CD4-positive, alpha-beta T cell treated with Interleukin-15 for 4 hours (primary cell): ENCODE measurements at regions not wholly inside any gene's neighbourhood (a gene's known extent, or its start where the extent isn't known, plus 50 kb on each side); places are given as distances from the start of the nearest gene placed in this dataset.

Experiments used
- DNase-seq: peaks from one replicate; pipeline ENCODE4 v3.0.0-alpha.2; 2020; ENCODE audit warnings: low spot score

GRCh38 chr16:86917471-86918365, 339.4 kb downstream of the FOXL1 start:
- DNase-seq = no peak

GRCh38 chr16:86918637-86919036, 340.3 kb downstream of the FOXL1 start:
- no peak for DNase-seq

GRCh38 chr16:86919078-86919477, 340.7 kb downstream of the FOXL1 start:
- DNase-seq = no peak

DNA sequence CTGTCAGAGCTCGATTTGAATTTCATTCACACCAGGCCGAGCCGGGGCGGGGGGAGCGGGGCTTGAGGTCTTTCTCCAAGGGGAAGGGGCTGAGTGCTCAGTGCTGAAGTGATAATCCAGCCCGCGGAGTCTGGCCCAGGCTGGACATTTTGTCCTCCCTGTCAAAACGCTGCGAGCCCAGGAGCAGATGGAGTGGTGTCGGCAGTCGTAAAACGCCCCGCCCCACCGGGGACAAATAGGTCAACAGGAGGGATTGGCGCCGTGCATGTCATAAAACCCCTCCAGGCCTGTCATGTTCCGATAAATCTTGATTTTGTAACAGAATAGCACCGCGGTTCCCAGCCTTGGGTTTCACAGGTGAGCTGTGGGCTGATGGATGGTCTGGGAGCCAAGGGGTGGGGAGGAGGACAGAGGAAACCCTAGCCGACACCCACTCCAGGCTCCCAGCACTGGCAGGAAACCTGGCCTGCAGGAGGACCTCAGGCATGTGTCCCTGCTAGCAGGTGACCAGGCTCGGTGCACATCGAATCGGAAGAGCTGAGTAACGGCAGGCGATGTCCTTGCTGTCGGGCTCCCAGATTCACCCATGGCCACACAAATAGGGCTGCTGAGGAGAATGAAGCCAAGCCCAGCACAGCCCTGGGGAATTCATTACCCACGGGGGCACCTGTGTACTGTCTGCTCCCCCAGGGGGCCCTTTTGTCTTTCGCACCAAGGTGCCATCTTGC, 341.4 kb downstream of the FOXL1 start:
- no peak for DNase-seq

- no peak for DNase-seq
These were observed 342.9 kb downstream of the FOXL1 start for GRCh38 chr16:86921289-86921688.

DNA sequence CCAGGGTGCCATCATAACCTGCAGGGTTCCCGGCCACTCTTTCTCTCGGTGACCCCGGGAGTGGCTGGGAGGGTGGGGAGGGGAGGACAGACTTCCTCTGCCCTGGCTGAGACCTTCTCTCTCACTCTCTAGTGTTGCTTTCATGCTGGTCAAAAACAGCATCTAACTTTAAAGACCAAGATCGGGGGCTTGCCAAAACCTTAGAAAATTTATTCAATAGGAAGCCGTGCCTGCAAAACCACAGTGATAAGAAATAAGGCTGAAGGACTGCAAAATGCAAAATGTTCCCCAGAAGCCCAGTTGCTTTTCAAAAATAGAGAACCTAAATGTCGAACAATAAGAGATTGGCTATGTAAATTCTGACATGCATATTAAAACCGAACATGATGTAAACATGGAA, 344.0 kb downstream of the FOXL1 start:
- no peak for DNase-seq

DNA sequence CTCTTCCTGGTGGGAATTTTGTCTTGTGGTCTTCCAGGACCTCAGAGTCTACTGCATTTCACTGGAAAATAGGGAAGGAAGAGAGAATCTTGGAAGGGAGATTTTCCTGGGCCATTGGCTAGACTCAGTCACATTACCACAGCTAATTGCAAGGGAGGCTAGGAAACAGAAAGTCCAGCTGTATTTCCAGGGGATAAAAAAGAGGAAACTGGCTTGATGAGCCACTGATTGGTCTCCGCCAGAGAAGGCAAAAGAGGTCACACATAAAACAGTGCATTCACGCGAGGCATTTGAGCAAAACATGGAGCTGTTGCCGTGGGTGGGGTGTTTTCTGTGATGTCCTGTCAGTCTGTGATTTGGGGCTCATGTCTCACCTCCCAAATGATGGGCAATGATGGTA, 345.3 kb downstream of the FOXL1 start:
- no peak for DNase-seq

- no peak for DNase-seq
These were observed 346.2 kb downstream of the FOXL1 start for GRCh38 chr16:86924537-86924936.

- no peak for DNase-seq
These were observed 346.9 kb downstream of the FOXL1 start for GRCh38 chr16:86925067-86925791.

DNA sequence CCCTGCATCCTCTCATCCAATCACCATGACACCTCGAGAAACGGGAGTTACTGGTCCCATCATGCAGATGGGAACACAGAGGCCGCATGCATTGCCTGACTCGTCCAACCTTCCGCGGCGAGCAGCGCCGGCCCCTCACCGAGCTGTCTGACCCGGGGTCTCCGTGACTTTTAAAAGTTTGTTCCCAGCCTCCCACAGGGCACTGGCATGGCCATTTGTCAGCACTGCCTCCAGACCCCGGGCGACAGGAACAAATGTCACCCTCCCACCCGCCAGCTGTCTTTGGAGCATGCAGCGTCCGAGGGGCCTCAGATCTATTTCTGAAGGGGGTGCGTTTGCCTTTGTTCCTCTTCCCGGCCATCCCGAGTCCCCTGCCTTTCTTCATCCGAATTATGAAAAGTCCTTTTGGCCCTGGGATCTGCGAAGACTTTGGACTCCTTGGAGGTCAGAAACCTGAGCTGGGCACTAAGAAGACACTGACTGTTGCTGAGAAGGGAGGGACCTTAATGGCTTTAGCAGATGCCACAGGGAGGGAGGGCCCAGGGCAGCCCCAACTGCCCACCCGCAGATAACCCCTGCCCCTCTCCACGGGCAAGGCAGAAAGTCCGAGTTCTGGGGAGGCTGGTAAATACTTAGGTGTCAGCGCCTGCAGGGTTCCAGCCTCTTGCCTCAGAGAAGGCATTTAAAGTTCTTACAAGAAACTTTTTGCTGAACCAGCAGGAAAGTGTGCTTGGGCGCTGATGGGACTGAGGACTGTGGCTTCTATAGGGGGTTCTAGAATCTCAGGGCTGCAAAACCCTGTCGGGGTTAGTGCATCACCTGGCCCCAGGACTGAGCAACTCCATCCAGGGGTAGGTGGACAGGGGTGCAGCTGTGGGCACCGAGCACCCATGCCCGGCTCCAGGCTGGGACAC, 348.1 kb downstream of the FOXL1 start:
- DNase-seq = no peak

DNA sequence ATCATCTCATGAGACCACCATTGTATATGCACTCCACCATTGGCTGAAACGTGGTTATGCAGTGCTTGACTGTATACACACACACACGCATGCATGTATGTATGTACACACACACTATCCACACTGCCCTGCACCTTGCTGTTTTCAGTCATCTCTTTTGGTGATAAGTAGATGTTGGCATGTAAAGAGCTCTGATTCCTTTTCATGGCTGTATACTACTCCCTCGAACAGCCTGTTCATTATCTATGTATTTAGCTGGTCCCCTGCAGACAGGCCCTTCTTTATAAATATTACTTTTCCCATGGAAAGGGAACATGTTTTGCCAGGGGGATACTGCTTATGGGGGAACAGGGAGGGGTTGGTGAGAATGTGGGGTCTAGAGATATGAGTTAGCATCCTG, 349.4 kb downstream of the FOXL1 start:
- no peak for DNase-seq

DNA sequence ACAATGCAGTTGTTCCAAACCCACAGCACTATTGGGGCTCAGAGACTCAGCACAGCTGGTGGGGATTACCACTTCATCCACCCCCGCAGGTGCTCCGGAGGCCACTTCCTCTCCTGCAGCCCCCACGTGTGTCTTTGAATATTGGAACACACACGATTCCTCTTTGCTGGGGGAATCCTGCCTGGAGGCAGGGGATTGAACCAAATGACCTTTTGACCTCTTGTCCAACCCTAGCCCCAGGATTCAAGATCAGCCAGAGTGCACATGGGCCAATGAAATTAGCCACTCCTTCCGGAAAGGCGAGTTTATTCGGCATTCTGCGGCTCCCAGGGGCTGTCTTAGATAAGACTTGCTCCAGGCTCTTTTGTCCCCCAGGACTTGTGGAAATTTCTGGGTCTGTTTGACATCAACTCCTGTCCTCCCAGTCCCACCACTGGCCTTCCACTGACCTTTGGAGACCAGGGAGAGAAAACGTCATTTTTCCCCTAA, 350.2 kb downstream of the FOXL1 start:
- no peak for DNase-seq

DNA sequence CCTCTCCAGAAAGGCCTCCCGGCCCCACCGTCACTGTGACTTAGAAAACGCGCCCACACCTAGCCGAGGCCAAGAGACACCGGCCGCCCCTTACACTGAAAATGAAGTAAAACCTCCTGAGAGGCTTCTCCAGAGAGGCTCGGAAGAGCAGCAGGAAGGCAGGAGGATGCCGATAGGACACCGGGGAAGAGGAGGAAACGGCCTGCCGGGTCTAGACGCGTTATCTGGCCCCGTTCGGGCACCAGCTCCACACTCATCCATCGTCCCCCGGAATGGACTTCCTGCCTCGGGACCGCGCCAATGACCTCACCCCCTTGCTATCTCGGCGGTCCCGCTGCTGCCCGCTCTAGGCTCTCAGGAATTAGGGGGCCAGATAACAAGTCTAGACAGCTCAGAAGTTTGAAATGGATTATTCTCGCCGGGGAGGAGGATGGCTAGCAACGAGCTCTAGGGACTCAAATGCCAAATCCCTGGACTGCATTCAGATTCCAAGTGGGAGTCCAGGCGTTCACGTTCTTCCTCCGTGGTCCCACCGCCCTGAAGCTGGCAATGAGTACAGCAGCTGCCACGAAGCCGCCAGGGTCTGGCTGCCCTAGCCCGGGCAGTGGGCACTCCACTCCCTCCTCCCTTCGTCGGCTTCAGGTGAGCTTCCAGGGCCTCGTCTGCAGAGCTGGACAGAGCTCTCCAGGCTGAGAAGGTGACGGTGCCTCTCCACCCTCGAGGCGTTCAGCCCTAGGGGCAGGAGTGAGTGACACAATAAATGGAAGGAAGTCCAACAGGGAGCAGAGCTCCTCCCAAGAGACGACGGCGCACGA, 350.9 kb downstream of the FOXL1 start:
- no peak for DNase-seq

GRCh38 chr16:86930001-86930400, 351.7 kb downstream of the FOXL1 start:
- DNase-seq = no peak

GRCh38 chr16:86930663-86931373, 352.5 kb downstream of the FOXL1 start:
- no peak for DNase-seq

DNA sequence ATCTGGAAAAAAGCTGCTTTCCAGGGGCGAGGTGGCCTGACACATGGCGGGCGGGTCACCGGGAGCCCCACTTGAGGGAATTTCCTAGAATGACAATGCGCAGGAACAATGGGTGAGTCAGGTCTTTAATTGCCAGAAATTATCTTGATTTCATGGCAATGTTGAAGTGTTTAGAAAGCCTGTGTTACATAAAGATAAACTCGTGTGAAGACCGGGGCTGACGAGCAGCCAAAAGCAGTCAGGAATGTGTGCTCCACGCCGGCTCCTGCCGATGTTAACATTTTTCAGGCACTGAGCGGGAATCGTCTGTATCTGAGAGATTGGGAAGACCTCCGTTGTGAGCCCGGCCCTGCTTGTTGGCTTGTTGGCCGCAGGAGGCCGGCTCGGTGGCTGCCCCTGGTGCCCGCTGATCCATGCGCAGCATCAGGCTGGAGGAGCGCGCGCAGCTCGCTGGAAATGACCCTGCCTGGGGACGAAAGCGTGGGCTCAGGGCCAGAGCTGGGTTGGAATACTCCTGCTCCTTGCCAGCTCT, 353.1 kb downstream of the FOXL1 start:
- no peak for DNase-seq

GRCh38 chr16:86932130-86932982, 354.0 kb downstream of the FOXL1 start:
- DNase-seq = no peak

GRCh38 chr16:86934581-86935375, 356.4 kb downstream of the FOXL1 start:
- no peak for DNase-seq
